Mucosa of stomach (tissue), 1 donor: ENCODE measurements at regions not wholly inside any gene's neighbourhood (a gene's known extent, or its start where the extent isn't known, plus 50 kb on each side); places are given as distances from the start of the nearest gene placed in this dataset.

Experiments
- H3K27me3 ChIP-seq: one replicate; pipeline ENCODE4 v1.7.0; 2013; ENCODE audit warnings: mild to moderate bottlenecking, low read length; ENCODE audit not compliant: control insufficient read depth, insufficient read depth
- H3K36me3 ChIP-seq: one replicate; pipeline ENCODE4 v1.7.0; 2013; ENCODE audit warnings: low read length; ENCODE audit not compliant: control insufficient read depth, insufficient read depth
- H3K4me1 ChIP-seq: one replicate; pipeline ENCODE4 v1.7.0; 2013; ENCODE audit warnings: mild to moderate bottlenecking, low read length; ENCODE audit not compliant: control insufficient read depth, insufficient read depth
- H3K4me3 ChIP-seq: one replicate; pipeline ENCODE4 v1.7.0; 2013; ENCODE audit warnings: low read length
- H3K9ac ChIP-seq: one replicate; pipeline ENCODE4 v1.7.0; 2013; ENCODE audit warnings: mild to moderate bottlenecking, low read length, moderate library complexity
- H3K9me3 ChIP-seq: one replicate; pipeline ENCODE4 v1.7.0; 2013; ENCODE audit warnings: mild to moderate bottlenecking, low read length, moderate library complexity; ENCODE audit not compliant: control insufficient read depth
- donor health status: Pancreatic carcinoma.

- Histone ChIP-seq H3K36me3 (no peaks in the 10 kb centered on the region), H3K4me1 (no peaks in the 10 kb centered on the region), H3K9ac (no peak overlapping the region), H3K9me3 (no peaks in the 10 kb centered on the region), H3K4me3 (no peak overlapping the region), H3K27me3 (peaks cover 4% of the 10 kb centered on the region)
Measured at GRCh38 chr10:3241274-3241921, 68.8 kb upstream of the PITRM1 start.

- Histone ChIP-seq H3K4me1 (no peaks in the 10 kb centered on the region), H3K9me3 (no peaks in the 10 kb centered on the region), H3K36me3 (no peaks in the 10 kb centered on the region), H3K9ac (no peak overlapping the region), H3K4me3 (no peak overlapping the region), H3K27me3 (peaks cover 4% of the 10 kb centered on the region)
Measured at GRCh38 chr10:3239920-3240894, 67.6 kb upstream of the PITRM1 start.

- H3K36me3 ChIP-seq = no peaks in the 10 kb centered on the region
- no peak overlapping the region for H3K4me3 ChIP-seq
- no peak overlapping the region for H3K9ac ChIP-seq
- no peaks in the 10 kb centered on the region for H3K4me1 ChIP-seq
- H3K9me3 ChIP-seq = no peaks in the 10 kb centered on the region
- peaks cover 4% of the 10 kb centered on the region for H3K27me3 ChIP-seq
Measured at GRCh38 chr10:3239066-3239919, 66.7 kb upstream of the PITRM1 start.

DNA sequence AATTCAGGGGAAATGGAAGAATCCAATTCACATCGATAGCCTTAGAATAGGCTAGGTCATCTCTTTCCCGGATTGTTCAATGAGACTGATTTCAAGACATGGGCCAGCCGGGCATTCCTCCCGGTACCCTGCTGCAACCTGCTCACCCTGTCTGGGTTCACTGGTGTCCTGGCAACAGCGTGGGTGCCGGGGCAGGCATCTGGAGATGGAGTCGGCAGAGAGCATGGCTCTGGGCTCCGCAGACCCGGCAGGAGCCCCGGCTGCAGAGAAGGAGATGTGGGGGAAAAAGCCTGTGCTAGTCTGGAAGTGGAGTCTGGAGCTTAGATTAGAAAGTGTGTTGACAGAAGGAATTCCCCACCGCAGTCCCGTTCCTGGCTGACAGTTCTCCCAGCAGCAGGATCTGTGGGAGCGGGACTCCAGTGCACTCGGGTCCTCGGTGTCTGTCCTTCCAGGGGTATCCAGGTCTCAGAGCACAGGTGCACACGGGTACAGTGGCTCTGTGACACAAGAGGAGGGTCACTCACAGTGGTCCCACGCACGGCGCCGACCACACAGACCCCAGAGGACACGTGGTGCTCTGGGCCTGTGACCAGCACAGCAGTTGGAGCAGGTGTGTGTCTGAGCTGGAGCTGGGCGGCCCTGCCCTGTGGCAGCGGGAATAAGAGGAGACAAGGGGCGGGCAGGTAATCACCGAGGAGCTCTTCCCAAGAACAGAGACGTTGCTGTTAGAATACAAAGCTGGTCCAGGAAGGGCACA is 65.7 kb upstream of the PITRM1 start:
- Histone ChIP-seq H3K4me3 (no peak overlapping the region), H3K9ac (no peak overlapping the region), H3K4me1 (no peaks in the 10 kb centered on the region), H3K9me3 (no peaks in the 10 kb centered on the region), H3K27me3 (peaks cover 4% of the 10 kb centered on the region), H3K36me3 (no peaks in the 10 kb centered on the region)

DNA sequence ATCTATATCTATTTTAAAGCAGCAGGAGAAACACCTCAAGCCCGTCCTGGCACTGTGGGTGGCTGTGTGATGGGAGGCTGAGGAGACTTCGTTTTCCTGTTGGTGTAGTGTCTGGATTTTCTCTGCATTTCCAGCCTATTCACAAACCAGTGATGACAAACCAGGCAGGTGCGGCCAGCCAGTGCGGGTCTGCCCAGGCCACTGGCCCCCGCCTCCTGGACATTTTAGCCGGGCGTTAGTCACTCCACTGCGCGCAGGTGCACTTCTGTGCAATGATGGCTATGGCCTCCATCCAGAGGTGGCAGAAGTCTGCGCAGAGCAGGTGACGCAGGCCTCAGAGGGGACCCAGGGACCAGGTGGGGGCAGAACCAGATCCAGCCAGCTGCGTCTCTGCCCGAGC is 64.9 kb upstream of the PITRM1 start:
- Histone ChIP-seq H3K9me3 (no peaks in the 10 kb centered on the region), H3K9ac (no peak overlapping the region), H3K4me1 (no peaks in the 10 kb centered on the region), H3K4me3 (no peak overlapping the region), H3K36me3 (no peaks in the 10 kb centered on the region), H3K27me3 (peaks cover 4% of the 10 kb centered on the region)

DNA sequence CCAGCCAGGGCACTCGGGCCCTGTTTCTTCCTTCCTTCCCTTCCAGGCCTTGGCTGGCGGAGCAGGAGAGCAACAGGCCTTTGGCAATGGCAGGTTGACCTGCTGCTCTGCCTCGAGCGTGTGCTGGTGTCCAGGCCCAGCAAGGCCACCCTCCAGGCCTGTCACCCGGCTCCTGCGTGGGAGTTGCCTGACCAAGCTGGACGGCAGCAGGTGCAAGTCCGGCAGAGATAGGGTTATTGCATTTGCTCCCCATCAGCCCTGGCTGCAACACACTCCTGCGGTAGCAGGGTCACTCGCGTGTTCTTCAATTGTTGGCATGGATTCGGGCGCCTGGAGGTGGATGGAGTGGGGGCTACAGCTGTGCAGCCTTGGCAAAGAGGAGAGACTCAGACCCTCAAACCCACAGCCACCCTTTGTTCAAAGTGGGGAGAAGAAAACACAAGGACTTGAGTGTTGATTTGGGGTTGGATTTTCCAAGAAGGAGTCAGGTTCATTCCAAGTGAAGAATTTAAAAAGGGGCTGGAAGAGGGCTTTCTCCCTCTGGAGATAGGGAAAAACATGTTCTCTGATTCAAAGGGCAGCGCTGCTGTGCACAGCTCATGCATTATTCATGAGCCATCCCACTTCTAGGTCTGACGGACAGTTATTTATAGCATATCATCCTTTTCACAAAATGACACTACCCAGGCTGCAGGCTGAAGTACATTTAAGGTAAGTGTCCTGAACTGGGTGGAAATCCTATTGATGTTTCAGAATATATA is 64.2 kb upstream of the PITRM1 start:
- H3K4me1 ChIP-seq = no peaks in the 10 kb centered on the region
- H3K9me3 ChIP-seq = no peaks in the 10 kb centered on the region
- H3K9ac ChIP-seq = no peak overlapping the region
- no peaks in the 10 kb centered on the region for H3K27me3 ChIP-seq
- no peaks in the 10 kb centered on the region for H3K36me3 ChIP-seq
- no peak overlapping the region for H3K4me3 ChIP-seq

DNA sequence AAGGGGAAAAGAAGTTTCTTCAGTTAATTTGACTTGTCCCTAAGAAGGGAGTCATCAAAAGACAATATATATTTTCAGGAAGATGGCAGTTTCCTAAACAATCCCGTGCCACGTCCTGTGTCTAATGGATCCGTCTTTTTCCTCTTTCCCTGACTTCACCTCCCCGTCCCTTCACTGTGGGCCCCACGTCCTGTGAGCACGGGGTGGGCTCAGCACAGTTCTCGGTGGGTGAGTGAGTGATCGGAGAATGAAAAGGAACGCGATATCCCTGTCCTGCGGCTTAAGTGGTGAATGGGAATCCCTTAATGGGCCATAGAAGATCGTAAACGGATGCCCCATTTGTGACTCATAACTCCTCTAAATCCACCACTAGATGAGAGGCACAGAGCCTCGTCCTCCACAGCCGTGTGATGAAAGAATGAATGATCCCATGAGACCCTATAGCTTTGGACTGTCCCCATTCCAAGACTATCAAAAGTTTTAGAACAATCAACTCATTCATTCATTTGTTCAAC is 63.5 kb upstream of the PITRM1 start:
- Histone ChIP-seq H3K36me3 (no peaks in the 10 kb centered on the region), H3K27me3 (no peaks in the 10 kb centered on the region), H3K9me3 (no peaks in the 10 kb centered on the region), H3K9ac (no peak overlapping the region), H3K4me3 (no peak overlapping the region), H3K4me1 (no peaks in the 10 kb centered on the region)

DNA sequence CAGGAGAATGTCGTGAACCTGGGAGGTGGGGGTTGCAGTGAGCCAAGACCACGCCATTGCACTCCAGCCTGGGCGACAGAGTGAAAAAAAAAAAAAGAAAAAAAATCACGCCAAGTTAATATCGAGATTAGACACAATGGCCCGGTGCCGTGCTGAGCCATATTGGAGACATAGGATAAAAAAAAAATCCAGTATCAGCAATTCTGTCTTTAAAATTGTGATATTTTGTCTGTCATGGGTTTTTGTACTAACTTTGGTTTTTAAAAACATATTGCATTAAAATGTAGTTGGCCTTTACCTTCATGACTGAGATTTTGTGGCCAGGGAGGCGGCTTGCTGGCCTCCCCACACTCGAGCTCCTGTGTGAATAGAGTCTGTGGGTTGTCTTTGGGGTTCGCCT is 62.8 kb upstream of the PITRM1 start:
- no peak overlapping the region for H3K4me3 ChIP-seq
- no peaks in the 10 kb centered on the region for H3K27me3 ChIP-seq
- no peak overlapping the region for H3K9ac ChIP-seq
- H3K9me3 ChIP-seq = no peaks in the 10 kb centered on the region
- H3K4me1 ChIP-seq = no peaks in the 10 kb centered on the region
- H3K36me3 ChIP-seq = no peaks in the 10 kb centered on the region

GRCh38 chr10:3233486-3233990 is 61.0 kb upstream of the PITRM1 start:
- H3K4me1 ChIP-seq = no peaks in the 10 kb centered on the region
- no peaks in the 10 kb centered on the region for H3K36me3 ChIP-seq
- no peaks in the 10 kb centered on the region for H3K9me3 ChIP-seq
- no peaks in the 10 kb centered on the region for H3K27me3 ChIP-seq
- no peak overlapping the region for H3K9ac ChIP-seq
- no peak overlapping the region for H3K4me3 ChIP-seq

DNA sequence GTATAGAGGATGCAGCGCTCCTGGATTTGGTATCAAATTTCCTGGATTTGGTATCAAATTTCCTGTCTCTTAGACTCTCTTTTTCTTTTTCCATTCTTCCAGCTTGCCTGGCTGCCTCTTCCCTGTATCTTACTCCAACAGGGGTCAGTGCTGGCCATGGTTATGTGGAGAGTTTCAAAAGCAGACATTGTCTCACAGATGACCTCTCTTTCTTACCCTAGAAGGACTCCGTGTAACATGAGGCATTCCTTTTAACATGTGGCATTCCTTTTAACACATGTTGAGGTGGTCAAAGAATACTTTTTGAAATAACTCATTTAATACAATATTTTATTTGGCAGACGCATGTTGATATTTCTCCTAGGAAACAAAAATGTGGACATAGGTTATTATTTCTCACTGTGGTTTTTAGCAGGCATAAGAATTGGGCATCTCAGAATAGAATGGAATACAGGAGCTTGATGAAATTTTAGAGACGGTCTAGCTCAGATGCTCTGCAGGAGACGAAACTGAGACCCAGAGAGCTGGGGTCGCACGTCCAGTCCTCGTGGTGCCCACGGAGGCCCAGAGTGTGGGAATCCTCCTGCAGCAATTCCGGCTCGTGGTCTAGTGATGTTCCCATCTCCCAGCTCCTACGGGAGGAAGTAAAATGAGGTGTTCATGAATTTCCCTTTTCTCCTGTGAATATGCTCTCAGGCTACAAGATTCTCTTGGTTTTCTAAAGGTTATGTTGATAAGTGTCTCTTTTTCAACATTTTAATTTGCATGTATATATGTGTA is 59.6 kb upstream of the PITRM1 start:
- H3K4me3 ChIP-seq = no peak overlapping the region

More for the DNA sequence above, 59.6 kb upstream of the PITRM1 start:
- Histone ChIP-seq H3K4me1 (no peaks in the 10 kb centered on the region), H3K9ac (no peak overlapping the region), H3K27me3 (no peaks in the 10 kb centered on the region), H3K36me3 (no peaks in the 10 kb centered on the region), H3K9me3 (no peaks in the 10 kb centered on the region)
